ENCODE measurements at regions not wholly inside any gene's neighbourhood (a gene's known extent, or its start where the extent isn't known, plus 50 kb on each side); places are given as distances from the start of the nearest gene placed in this dataset.

DNA sequence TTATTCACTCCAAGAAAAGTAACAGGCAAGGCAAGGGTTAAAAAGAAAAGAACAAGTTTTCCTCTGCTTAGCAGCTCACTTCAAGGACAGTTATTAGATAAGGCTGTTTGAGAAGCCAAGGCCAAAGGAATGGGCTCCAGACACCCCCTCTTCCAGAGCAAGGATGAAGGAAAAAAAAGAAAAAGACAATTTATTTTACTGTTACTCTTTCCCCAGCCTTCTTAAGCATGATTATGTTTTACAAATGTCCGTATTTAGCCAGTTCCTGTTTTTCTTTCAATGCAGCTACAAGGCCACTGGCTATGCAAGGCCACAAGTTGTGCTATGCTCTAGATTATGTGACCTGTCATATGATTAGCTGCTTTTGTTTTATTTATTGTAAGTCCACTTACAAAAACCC lies 106.5 kb upstream of the SIMC1 start:
- TF ChIP-seq, protein P1, sequence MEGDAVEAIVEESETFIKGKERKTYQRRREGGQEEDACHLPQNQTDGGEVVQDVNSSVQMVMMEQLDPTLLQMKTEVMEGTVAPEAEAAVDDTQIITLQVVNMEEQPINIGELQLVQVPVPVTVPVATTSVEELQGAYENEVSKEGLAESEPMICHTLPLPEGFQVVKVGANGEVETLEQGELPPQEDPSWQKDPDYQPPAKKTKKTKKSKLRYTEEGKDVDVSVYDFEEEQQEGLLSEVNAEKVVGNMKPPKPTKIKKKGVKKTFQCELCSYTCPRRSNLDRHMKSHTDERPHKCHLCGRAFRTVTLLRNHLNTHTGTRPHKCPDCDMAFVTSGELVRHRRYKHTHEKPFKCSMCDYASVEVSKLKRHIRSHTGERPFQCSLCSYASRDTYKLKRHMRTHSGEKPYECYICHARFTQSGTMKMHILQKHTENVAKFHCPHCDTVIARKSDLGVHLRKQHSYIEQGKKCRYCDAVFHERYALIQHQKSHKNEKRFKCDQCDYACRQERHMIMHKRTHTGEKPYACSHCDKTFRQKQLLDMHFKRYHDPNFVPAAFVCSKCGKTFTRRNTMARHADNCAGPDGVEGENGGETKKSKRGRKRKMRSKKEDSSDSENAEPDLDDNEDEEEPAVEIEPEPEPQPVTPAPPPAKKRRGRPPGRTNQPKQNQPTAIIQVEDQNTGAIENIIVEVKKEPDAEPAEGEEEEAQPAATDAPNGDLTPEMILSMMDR (IDR thresholded peaks at IDR 0.05): no peak
- TF ChIP-seq POLR2A (IDR thresholded peaks at IDR 0.05) (no peak), POLR2AphosphoS5 (IDR thresholded peaks at IDR 0.05) (no peak), EP300 (IDR thresholded peaks at IDR 0.05) (no peak)

Measured in sigmoid colon (tissue), 4 donors.